ENCODE measurements at regions not wholly inside any gene's neighbourhood (a gene's known extent, or its start where the extent isn't known, plus 50 kb on each side); places are given as distances from the start of the nearest gene placed in this dataset.

- Histone ChIP-seq H3K36me3 (ENCODE audit: control insufficient read depth, insufficient read depth, low read length) (no peaks in the 10 kb centered on the region), H3K14ac (replicated peaks; ENCODE audit: low read depth, low read length) (no peak overlapping the region), H3K18ac (ENCODE audit: low read depth, low read length) (no peak overlapping the region), H3K9ac (ENCODE audit: low read depth, low read length) (no peak overlapping the region), H4K5ac (ENCODE audit: low read depth, low read length) (no peak overlapping the region), H2BK120ac (ENCODE audit: low read depth, low read length) (no peak overlapping the region), H3K79me1 (ENCODE audit: low read depth in 1 of 2, low read length in 2 of 2) (no peaks in the 10 kb centered on the region), H2BK20ac (ENCODE audit: low read depth, low read length) (no peak overlapping the region), H3K9me1 (ENCODE audit: insufficient read depth, low read length) (no peaks in the 10 kb centered on the region), H3K27me3 (ENCODE audit: control insufficient read depth, insufficient read depth, low read length) (no peaks in the 10 kb centered on the region), H3K4me3 (ENCODE audit: insufficient read depth, low read depth, low read length) (no peak overlapping the region), H2AFZ (replicated peaks; ENCODE audit: low read length, poor library complexity) (no peak overlapping the region), H3K4ac (ENCODE audit: low read depth, low read length) (no peak overlapping the region), H3K4me1 (ENCODE audit: control insufficient read depth, insufficient read depth, low read length) (no peaks in the 10 kb centered on the region), H2BK15ac (ENCODE audit: low read depth, low read length) (no peak overlapping the region), H3K23ac (ENCODE audit: low read depth, low read length) (no peak overlapping the region), H2AK5ac (ENCODE audit: low read depth, low read length) (no peak overlapping the region), H3K56ac (ENCODE audit: extremely low read depth, insufficient read depth, low read length) (no peak overlapping the region), H2AK9ac (replicated peaks; ENCODE audit: low read depth, low read length, poor library complexity) (no peak overlapping the region), H4K8ac (ENCODE audit: low read depth in 2 of 2, low read length in 2 of 2) (no peak overlapping the region), H4K20me1 (ENCODE audit: insufficient read depth, low read length) (no peaks in the 10 kb centered on the region), H3K27ac (ENCODE audit: insufficient read depth, low read length) (no peak overlapping the region), H2BK5ac (ENCODE audit: low read depth, low read length, poor library complexity, severe bottlenecking) (no peak overlapping the region), H4K91ac (ENCODE audit: insufficient read depth, low read depth, low read length) (no peak overlapping the region), H3K9me3 (ENCODE audit: control insufficient read depth, insufficient read depth, low read length) (peaks cover 18% of the 10 kb centered on the region), H3K4me2 (ENCODE audit: low read depth, low read length) (no peak overlapping the region)
- ATAC-seq (ENCODE audit: low read depth) (no peak), DNase-seq (no peak)
- TF ChIP-seq RAD21 (IDR thresholded peaks at IDR 0.05; ENCODE audit: low read length): no peak
- no peak for TF ChIP-seq NFE2L2 (IDR thresholded peaks at IDR 0.05; ENCODE audit: low read depth, low read length)
- no peak for TF ChIP-seq BHLHE40 (IDR thresholded peaks at IDR 0.05; ENCODE audit: low read depth, low read length)
- intact Hi-C loops (cut with micrococcal nuclease) (no loop called here), in situ Hi-C loops (cut with MboI; ENCODE audit: low sequenced_read_pairs) (no loop called here), dilution Hi-C loops (cut with HindIII; ENCODE audit: low sequenced_read_pairs, unreplicated experiment) (no loop called here)
- no CpG with 5 or more reads among the region's 7 CpGs for WGBS, 2 experiments (ENCODE audit: extremely low coverage in 2 of 2, insufficient read length in 1 of 2)
- CTCF ChIA-PET: no interaction called here
- BruUV-seq (replicated peaks): no TSS peak
- POLR2A ChIA-PET (ENCODE audit: unreplicated experiment): no interaction called here
Observed at GRCh38 chr2:117308861-117309770, 505.4 kb upstream of the DDX18 start.
